A673 (cell line): ENCODE measurements at regions not wholly inside any gene's neighbourhood (a gene's known extent, or its start where the extent isn't known, plus 50 kb on each side); places are given as distances from the start of the nearest gene placed in this dataset.
"Not testable (repeated sequence)": the region's sequence is repeated elsewhere in the genome, so short reads cannot be mapped to it uniquely, and the experiment has no call there.

ENCODE experiments used
- BruUV-seq: library from RNA; stranded (reverse); fragments of 400-500 nt; replicated peaks from 2 replicates; lab custom pipeline; 2021; lab: Mats Ljungman, UMichigan
- CTCF ChIA-PET: fragments of 300-600 bp; sonication (Branson Sonifier 250); formaldehyde crosslinking; loops from one replicate; lab custom pipeline; 2022; ENCODE audit warnings: antibody characterized with exemption; lab: Charles Lee
- POLR2A ChIA-PET: fragments of 300-600 bp; sonication (Branson Sonifier 250); formaldehyde crosslinking; loops from one replicate; lab custom pipeline; 2022; ENCODE audit warnings: antibody characterized with exemption; ENCODE audit not compliant: low non-redundant PET; lab: Charles Lee
- DNase-seq: peaks from one replicate; pipeline ENCODE4 v3.0.0-alpha.2; 2015; ENCODE audit warnings: low spot score
- H3K27ac ChIP-seq: fragments of 200-600 bp; sonication (generic); 2 replicates; pipeline ENCODE4 v1.5.1; 2016; ENCODE audit warnings: mixed run types, low read depth, mild to moderate bottlenecking, mixed read lengths, antibody characterized with exemption, low read length; ENCODE audit not compliant: poor library complexity, severe bottlenecking
- H3K27me3 ChIP-seq: fragments of 200-600 bp; sonication (generic); replicated peaks from 2 replicates; pipeline ENCODE4 v1.6.1; 2017; ENCODE audit warnings: mixed run types, low read depth, mild to moderate bottlenecking, mixed read lengths, antibody characterized with exemption, low read length; ENCODE audit not compliant: insufficient read depth, poor library complexity
- H3K36me3 ChIP-seq: fragments of 200-600 bp; sonication (generic); 2 replicates; pipeline ENCODE4 v1.6.1; 2016; ENCODE audit warnings: mixed run types, mild to moderate bottlenecking, mixed read lengths, antibody characterized with exemption, low read length; ENCODE audit not compliant: insufficient read depth, poor library complexity, severe bottlenecking
- H3K4me1 ChIP-seq: fragments of 200-600 bp; sonication (generic); 2 replicates; pipeline ENCODE4 v1.6.1; 2017; ENCODE audit warnings: mixed run types, mild to moderate bottlenecking, mixed read lengths, antibody characterized with exemption, low read length; ENCODE audit not compliant: insufficient read depth, poor library complexity, severe bottlenecking
- H3K4me3 ChIP-seq: fragments of 200-600 bp; sonication (generic); 2 replicates; pipeline ENCODE4 v1.5.1; 2016; ENCODE audit warnings: low read depth, mixed run types, mild to moderate bottlenecking, mixed read lengths, low read length; ENCODE audit not compliant: poor library complexity, severe bottlenecking
- H3K9me3 ChIP-seq: fragments of 200-600 bp; sonication (generic); 2 replicates; pipeline ENCODE4 v1.6.1; 2016; ENCODE audit warnings: mixed run types, low read depth, mild to moderate bottlenecking, mixed read lengths, antibody characterized with exemption, low read length; ENCODE audit not compliant: poor library complexity, severe bottlenecking
- EZH2 ChIP-seq: fragments of 200-600 bp; sonication (generic); IDR thresholded peaks from 2 replicates; pipeline ENCODE4 v1.6.1; 2017; ENCODE audit warnings: borderline replicate concordance, low read depth, mild to moderate bottlenecking, mixed read lengths, antibody characterized with exemption, low read length; ENCODE audit not compliant: poor library complexity, severe bottlenecking
- intact Hi-C: fragments of 100-400 bp; cut with micrococcal nuclease; formaldehyde crosslinking; loops from one replicate; pipeline ENCODE4 v1.10.0; 2022; ENCODE audit not compliant: unreplicated experiment
- TF ChIP-seq, protein P1 (sequence below): fragments of 300-800, 200-600 bp; sonication (generic); conservative IDR thresholded peaks from 2 replicates; pipeline ENCODE4 v1.5.1; 2017; ENCODE audit warnings: low read depth, mild to moderate bottlenecking, antibody characterized with exemption, low read length, moderate library complexity, mixed read lengths

DNA sequence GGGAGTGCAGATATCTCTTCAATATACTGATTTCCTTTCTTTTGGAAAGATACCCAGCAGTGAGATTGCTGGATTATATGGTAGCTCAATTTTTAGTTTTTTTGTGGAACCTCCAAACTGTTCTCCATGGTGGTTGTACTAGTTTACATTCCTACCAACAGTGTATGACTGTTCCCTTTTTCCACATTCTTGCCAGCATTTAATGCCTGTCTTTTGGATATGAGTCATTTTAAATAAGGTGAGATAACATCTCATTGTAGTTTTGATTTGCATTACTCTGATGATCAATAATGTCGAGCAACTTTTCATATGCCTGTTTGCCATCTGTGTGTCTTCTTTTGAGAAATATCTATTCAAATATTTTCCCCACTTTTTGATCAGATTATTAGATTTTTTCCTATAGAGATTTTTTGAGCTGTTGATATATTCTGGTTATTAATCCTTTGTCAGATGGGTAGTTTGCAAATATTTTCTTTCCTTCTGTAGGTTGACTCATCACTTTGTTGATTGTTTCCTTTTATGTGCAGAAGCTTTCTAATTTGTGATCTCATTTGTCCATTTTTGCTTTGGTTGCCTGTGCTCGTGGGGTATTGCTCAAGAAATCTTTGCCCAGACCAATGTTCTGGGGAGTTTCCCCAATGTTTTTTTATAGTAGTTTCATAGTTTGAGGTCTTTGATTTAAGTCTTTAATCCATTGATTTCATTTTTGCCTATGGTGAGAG lies 552.7 kb downstream of the ZNF674 start:
- POLR2A ChIA-PET, result no interaction called here
- peaks cover 6% of the 10 kb centered on the region for H3K9me3 ChIP-seq
- H3K36me3 ChIP-seq, result peaks cover 2% of the 10 kb centered on the region
- H3K4me3 ChIP-seq, result no peak overlapping the region
- intact Hi-C loops, result no loop called here
- no peaks in the 10 kb centered on the region for H3K4me1 ChIP-seq
- no peak overlapping the region for H3K27ac ChIP-seq
- no peak for DNase-seq
- no TSS peak for BruUV-seq
- no peaks in the 10 kb centered on the region for H3K27me3 ChIP-seq
- CTCF ChIA-PET, result no interaction called here
- TF ChIP-seq, protein P1, sequence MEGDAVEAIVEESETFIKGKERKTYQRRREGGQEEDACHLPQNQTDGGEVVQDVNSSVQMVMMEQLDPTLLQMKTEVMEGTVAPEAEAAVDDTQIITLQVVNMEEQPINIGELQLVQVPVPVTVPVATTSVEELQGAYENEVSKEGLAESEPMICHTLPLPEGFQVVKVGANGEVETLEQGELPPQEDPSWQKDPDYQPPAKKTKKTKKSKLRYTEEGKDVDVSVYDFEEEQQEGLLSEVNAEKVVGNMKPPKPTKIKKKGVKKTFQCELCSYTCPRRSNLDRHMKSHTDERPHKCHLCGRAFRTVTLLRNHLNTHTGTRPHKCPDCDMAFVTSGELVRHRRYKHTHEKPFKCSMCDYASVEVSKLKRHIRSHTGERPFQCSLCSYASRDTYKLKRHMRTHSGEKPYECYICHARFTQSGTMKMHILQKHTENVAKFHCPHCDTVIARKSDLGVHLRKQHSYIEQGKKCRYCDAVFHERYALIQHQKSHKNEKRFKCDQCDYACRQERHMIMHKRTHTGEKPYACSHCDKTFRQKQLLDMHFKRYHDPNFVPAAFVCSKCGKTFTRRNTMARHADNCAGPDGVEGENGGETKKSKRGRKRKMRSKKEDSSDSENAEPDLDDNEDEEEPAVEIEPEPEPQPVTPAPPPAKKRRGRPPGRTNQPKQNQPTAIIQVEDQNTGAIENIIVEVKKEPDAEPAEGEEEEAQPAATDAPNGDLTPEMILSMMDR, result no peak
- no peak for TF ChIP-seq EZH2

DNA sequence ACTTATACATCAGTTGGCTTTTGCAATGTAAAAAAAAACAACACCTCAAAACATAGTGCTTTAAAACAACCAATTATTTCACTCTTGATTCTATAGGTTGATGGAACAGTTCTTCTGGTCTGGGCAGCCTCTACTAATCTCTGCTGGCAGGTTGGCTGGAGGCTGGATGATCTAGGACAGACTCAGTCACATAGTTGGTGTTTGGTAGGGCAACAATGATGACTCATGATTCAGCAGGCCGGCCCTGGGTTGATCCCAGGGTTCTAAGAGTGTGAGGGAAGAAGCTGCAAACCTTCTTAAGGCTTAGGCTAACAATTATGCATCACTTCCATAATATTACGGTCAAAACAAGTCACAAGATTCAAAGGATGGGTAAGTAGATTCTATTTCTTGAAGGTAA lies 558.2 kb downstream of the ZNF674 start:
- POLR2A ChIA-PET, result no interaction called here
- no TSS peak for BruUV-seq

DNA sequence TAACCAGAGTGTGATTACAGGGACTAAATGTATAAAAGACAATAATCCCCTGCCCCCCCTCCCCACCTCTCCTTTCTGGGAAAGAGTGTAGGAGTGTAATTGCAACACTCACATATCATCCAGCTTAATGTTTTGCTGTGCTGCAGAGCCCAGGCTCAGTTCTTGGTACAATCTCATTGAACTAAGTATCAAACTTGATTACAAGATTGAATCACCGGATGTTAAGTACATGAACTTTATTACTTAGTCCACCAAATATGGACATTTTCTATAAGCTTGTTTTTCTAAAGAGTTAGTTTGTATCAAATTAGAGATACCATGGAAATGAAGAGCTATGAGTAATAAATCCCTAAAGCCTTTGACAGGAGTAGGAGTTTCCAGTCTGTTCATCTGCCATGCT lies 559.1 kb downstream of the ZNF674 start:
- Histone ChIP-seq H3K27ac (no peak overlapping the region), H3K4me3 (no peak overlapping the region), H3K36me3 (no peaks in the 10 kb centered on the region), H3K4me1 (no peaks in the 10 kb centered on the region), H3K27me3 (no peaks in the 10 kb centered on the region), H3K9me3 (no peaks in the 10 kb centered on the region)
- ChIA-PET CTCF (no interaction called here), POLR2A (interaction anchor here (0.5 to 0.6 kb wide), 2 partner anchors 1077 to 1604 kb away, joined by 5 to 6 read pairs; no protein-coding TSS in a partner anchor)
- BruUV-seq, result no TSS peak
- no peak for TF ChIP-seq EZH2
- TF ChIP-seq, protein P1, result no peak
- DNase-seq, result peak; percentile 4
- intact Hi-C loops, result no loop called here

More for the DNA sequence above, 558.2 kb downstream of the ZNF674 start:
- no peaks in the 10 kb centered on the region for H3K4me1 ChIP-seq
- intact Hi-C loops, result no loop called here
- H3K27ac ChIP-seq, result no peak overlapping the region
- TF ChIP-seq, protein P1, result no peak
- no peak for TF ChIP-seq EZH2
- no peaks in the 10 kb centered on the region for H3K27me3 ChIP-seq
- no peak overlapping the region for H3K4me3 ChIP-seq
- DNase-seq, result no peak
- no peaks in the 10 kb centered on the region for H3K9me3 ChIP-seq
- H3K36me3 ChIP-seq, result no peaks in the 10 kb centered on the region
- CTCF ChIA-PET, result no interaction called here

DNA sequence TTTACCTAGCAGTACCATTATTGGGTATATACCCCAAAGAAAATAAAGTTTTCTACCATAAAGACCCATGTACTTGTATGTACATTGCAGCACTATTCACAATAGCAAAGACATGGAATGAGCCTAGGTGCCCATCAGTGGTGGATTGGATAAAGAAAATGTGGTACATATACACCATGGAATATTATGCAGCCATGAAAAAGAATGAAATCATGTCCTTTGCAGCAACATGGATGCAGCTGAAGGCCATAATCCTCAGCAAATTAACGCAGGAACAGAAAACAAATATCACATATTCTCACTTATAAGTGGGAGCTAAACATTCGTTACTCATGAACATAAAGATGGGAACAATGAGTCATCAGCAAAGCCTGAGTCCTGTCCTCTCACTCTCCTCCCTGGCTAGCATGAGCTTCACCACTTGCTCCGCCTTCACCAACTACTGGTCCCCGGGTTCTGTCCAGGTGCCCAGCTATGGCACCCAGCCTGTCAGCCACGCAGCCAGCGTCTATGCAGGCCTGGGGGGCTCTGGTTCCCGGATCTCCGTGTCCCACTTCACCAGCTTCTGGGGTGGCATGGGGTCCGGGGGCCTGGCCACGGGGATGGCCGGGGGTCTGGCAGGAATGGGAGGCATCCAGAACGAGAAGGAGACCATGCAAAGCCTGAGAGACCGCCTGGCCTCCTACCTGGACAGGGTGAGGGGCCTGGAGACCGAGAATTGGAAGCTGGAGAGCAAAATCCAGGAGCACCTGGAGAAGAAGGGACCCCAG lies 562.1 kb downstream of the ZNF674 start:
- H3K27ac ChIP-seq, H3K9me3 ChIP-seq, BruUV-seq, H3K36me3 ChIP-seq, CTCF ChIA-PET, POLR2A ChIA-PET, H3K4me1 ChIP-seq, intact Hi-C loops, H3K4me3 ChIP-seq, DNase-seq, H3K27me3 ChIP-seq: not testable (repeated sequence)
